Activated CD4-positive, alpha-beta memory T cell treated with anti-CD3 and anti-CD28 coated beads, Interleukin-2, amount 10 ng/mL, durations not matched to agents 7 days and 5 days (primary cell): ENCODE measurements at regions not wholly inside any gene's neighbourhood (a gene's known extent, or its start where the extent isn't known, plus 50 kb on each side); places are given as distances from the start of the nearest gene placed in this dataset.

Experiments
- CTCF ChIA-PET: fragments of 350-600 bp; sonication (Branson Sonifier 250); formaldehyde crosslinking; loops from one replicate; lab custom pipeline; 2021; ENCODE audit warnings: antibody characterized with exemption, inconsistent platforms; lab: Charles Lee
- POLR2A ChIA-PET: fragments of 350-600 bp; sonication (Branson Sonifier 250); formaldehyde crosslinking; loops from one replicate; lab custom pipeline; 2021; ENCODE audit warnings: antibody characterized with exemption; lab: Charles Lee
- DNase-seq: peaks from one replicate; pipeline ENCODE4 v3.0.0-alpha.2; 2020
- H3K27ac Mint-ChIP-seq: one replicate; pipeline ENCODE4 v1.8.0; 2021; ENCODE audit warnings: mild to moderate bottlenecking, mixed read lengths
- H3K27me3 Mint-ChIP-seq: one replicate; pipeline ENCODE4 v1.8.0; 2021; ENCODE audit warnings: mixed read lengths
- H3K36me3 Mint-ChIP-seq: one replicate; pipeline ENCODE4 v1.8.0; 2021; ENCODE audit warnings: low read depth, mixed read lengths
- H3K4me1 Mint-ChIP-seq: one replicate; pipeline ENCODE4 v1.8.0; 2021; ENCODE audit warnings: mixed read lengths
- H3K4me3 Mint-ChIP-seq: one replicate; pipeline ENCODE4 v1.8.0; 2021; ENCODE audit warnings: mild to moderate bottlenecking, mixed read lengths
- H3K9me3 Mint-ChIP-seq: one replicate; pipeline ENCODE4 v1.8.0; 2021; ENCODE audit warnings: mixed read lengths

DNA sequence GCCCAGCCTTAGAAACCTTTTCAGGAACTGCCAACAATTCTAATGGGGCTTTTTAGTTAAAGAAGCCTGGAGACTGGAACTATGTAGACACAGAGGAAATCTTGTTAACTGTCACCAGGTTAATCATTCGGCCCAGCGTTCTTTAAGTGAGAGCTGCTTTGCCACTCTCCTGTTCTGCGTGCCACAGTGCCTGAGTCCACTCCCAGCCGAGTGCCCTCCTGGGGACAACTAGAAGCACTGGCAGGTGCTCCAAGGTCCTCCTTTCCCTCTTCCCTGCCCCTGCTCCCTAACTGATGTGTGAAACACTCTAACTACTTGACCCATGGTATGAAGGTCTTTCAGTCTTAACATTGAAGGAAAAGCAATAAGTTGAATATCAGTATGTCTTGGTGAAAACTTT lies 151.2 kb upstream of the TLL1 start:
- DNase-seq: no peak
- H3K4me1 Mint-ChIP-seq: no peaks in the 10 kb centered on the region
- no peaks in the 10 kb centered on the region for H3K36me3 Mint-ChIP-seq
- no peaks in the 10 kb centered on the region for H3K9me3 Mint-ChIP-seq
- H3K27me3 Mint-ChIP-seq: no peaks in the 10 kb centered on the region
- POLR2A ChIA-PET: no interaction called here
- CTCF ChIA-PET: no interaction called here
- H3K27ac Mint-ChIP-seq: no peak overlapping the region
- H3K4me3 Mint-ChIP-seq: no peak overlapping the region

DNA sequence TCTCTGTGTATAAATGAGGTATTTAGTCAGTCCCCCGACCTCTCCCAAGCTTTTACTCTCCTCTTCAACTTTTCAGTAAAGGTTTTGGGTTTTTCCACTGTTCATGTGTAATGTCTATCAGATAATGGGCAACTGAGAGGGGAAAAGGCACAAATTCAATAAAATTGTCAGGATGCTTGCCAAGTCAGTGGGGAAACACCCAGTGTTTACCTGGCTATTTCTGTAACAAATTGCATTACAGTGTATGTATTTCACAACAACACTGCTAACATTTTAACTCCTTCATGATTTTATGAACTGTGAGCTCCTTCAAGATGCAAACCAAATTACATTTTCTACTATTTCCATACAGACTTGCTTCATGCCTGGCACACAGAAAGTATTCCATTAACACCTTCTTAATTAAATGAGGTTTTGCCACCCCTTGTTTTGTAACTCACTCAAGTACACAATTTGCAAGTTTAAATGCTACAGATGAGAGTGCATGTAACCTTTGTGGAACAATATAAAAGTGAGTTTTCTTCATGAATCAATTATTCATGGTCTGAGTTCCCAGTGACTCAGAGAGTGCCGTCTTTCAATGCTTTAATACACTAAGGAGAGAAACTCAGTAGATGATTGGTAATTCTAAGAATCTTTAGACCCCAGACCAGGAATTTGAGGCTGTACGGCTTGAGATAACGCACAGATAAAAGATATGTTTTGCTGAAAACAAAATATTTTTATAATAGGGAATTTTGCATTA lies 149.8 kb upstream of the TLL1 start:
- no peak overlapping the region for H3K27ac Mint-ChIP-seq
- no peaks in the 10 kb centered on the region for H3K36me3 Mint-ChIP-seq
- no peaks in the 10 kb centered on the region for H3K27me3 Mint-ChIP-seq
- H3K9me3 Mint-ChIP-seq: no peaks in the 10 kb centered on the region
- ChIA-PET CTCF (no interaction called here), POLR2A (no interaction called here)
- DNase-seq: no peak
- no peaks in the 10 kb centered on the region for H3K4me1 Mint-ChIP-seq
- no peak overlapping the region for H3K4me3 Mint-ChIP-seq

DNA sequence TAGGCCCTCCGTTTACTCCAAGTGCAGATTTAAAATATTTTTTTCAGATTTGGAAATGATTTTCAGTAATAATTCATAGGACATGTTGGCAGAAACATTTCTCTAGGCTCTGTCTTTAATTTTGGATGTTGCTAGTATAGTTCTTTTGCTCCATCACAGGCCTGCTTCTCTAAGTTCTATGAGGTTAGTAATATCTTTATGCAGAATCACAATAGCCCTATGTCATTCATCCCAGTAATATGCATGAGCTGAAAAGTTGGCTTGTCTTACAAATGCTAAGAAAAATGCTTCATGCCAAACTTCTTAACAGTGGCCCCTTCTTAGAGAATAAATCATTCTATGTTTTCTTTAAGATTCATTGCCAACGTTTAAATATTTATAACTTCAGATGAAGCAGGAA lies 148.3 kb upstream of the TLL1 start:
- no peak for DNase-seq
- H3K27ac Mint-ChIP-seq: no peak overlapping the region
- no peaks in the 10 kb centered on the region for H3K4me1 Mint-ChIP-seq
- POLR2A ChIA-PET: no interaction called here
- H3K9me3 Mint-ChIP-seq: no peaks in the 10 kb centered on the region
- CTCF ChIA-PET: no interaction called here
- no peaks in the 10 kb centered on the region for H3K27me3 Mint-ChIP-seq
- no peak overlapping the region for H3K4me3 Mint-ChIP-seq
- H3K36me3 Mint-ChIP-seq: no peaks in the 10 kb centered on the region

DNA sequence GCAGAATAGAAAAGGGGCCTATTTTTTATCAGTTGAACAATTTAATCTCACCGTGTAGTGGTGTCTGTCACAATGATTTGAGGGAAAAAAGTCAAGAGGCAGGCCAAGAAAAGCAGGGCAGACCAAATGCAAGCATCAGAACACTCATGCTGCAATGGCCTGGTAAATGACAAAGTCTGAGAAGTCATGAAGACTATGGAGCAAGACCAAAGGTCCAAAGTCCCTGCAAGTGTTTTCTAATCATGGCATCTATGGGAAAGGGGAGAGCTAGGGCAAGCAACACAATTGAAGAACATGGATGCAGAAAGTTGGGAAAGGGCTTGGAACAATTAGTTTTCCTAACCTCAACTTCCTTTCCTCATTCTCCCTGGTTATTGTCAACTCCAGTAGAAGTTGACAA lies 147.7 kb upstream of the TLL1 start:
- H3K4me3 Mint-ChIP-seq: no peak overlapping the region
- ChIA-PET CTCF (no interaction called here), POLR2A (no interaction called here)
- H3K36me3 Mint-ChIP-seq: no peaks in the 10 kb centered on the region
- H3K9me3 Mint-ChIP-seq: no peaks in the 10 kb centered on the region
- DNase-seq: no peak
- no peak overlapping the region for H3K27ac Mint-ChIP-seq
- no peaks in the 10 kb centered on the region for H3K4me1 Mint-ChIP-seq
- no peaks in the 10 kb centered on the region for H3K27me3 Mint-ChIP-seq

DNA sequence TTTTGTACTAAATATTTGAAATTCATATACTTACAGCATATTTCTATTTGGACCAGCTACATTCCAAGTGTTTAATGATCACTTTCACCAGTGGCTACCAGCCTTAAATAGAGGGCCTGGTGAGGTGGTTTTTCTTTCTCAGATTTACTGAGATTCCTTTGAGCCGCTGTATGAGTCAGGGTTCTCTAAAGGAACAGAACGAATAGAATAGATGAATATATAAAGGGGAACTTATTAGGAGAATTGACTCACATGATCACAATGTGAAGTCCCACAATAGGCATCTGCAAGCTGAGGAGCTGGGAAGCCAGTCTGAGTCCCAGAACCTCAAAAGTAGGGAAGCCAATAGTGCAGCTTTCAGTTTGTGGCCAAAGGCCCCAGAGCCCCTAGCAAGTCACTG lies 146.2 kb upstream of the TLL1 start:
- POLR2A ChIA-PET: no interaction called here
- H3K4me3 Mint-ChIP-seq: no peak overlapping the region
- no peak for DNase-seq
- no peaks in the 10 kb centered on the region for H3K27me3 Mint-ChIP-seq
- no peaks in the 10 kb centered on the region for H3K4me1 Mint-ChIP-seq
- CTCF ChIA-PET: no interaction called here
- no peaks in the 10 kb centered on the region for H3K9me3 Mint-ChIP-seq
- no peaks in the 10 kb centered on the region for H3K36me3 Mint-ChIP-seq
- no peak overlapping the region for H3K27ac Mint-ChIP-seq

DNA sequence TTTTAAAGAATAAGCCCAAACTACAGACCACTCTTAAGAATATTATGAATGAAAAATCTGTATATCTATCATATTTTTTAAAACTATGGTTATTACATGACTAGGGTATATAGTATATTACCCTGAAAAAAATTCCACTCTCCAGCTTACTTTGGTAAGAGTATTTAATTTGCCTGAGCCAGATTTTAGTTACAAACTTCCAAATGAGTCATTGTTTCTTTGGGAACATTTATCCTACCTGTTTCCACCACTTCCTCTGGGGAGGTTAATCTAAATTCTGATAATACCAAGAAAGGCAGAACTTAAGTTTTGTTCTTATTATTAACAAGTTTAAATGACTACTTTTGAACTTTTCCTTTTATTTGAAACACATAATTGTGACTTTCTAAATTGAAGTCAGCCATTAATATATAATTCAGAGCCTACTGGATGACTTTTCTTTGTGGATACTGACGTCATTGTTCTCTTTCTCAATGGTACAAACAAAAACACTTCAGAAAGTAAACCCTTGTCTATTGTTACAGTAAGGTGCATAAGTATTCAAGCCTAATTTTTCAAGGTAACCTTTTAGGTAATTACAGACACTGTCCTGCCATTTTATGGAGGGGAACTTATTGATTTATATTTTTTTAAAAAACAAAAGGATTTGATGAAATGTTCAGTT lies 135.6 kb upstream of the TLL1 start:
- CTCF ChIA-PET: no interaction called here
- Mint-ChIP-seq H3K27ac (no peak overlapping the region), H3K36me3 (no peaks in the 10 kb centered on the region), H3K9me3 (peaks cover 3% of the 10 kb centered on the region), H3K27me3 (no peaks in the 10 kb centered on the region), H3K4me1 (no peaks in the 10 kb centered on the region), H3K4me3 (no peak overlapping the region)
- DNase-seq: no peak
- POLR2A ChIA-PET: no interaction called here

DNA sequence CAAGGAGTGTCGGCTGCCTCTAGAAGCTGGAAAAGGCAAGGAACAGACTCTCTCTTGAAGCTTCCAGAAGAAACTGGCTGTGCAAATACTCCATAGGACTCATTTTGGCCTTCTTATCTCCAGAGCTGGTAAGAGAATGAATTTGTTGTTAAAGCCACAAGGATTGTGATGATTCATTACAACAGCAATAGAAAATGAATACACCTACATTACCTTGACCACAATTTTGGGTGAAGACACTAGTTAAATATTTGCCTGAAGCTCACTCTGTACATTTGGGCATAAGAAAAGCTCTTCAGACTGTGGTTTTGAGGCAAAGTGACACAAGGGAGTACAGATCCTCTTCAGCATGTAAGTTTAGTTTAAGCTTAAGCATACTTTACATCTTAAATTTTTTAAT lies 134.5 kb upstream of the TLL1 start:
- H3K4me3 Mint-ChIP-seq: no peak overlapping the region

DNA sequence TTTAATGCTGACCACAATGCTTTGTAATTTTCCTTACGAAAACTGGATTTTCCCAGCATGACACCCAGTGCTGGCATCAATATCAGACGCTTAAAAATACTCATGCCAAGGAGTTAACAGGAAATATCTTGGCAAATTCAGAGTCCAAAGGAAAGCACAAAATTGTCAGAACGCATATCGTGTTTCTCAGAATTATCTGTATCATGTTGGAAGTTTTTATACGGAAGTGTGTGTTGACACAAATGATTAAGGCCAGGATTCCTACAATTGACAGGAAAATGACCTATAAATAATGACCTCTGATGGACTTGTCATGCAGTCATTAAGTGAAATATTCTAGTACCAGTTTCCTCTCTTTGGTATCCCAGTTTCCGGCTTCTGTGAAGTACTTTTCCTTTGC lies 132.1 kb upstream of the TLL1 start:
- ChIA-PET CTCF (no interaction called here), POLR2A (no interaction called here)
- H3K27ac Mint-ChIP-seq: no peak overlapping the region
- DNase-seq: no peak
- no peak overlapping the region for H3K4me3 Mint-ChIP-seq
- no peaks in the 10 kb centered on the region for H3K4me1 Mint-ChIP-seq
- H3K36me3 Mint-ChIP-seq: no peaks in the 10 kb centered on the region
- no peaks in the 10 kb centered on the region for H3K27me3 Mint-ChIP-seq
- no peaks in the 10 kb centered on the region for H3K9me3 Mint-ChIP-seq

More for the DNA sequence above, 134.5 kb upstream of the TLL1 start:
- ChIA-PET CTCF (no interaction called here), POLR2A (no interaction called here)
- no peaks in the 10 kb centered on the region for H3K4me1 Mint-ChIP-seq
- H3K27ac Mint-ChIP-seq: no peak overlapping the region
- DNase-seq: no peak
- H3K27me3 Mint-ChIP-seq: no peaks in the 10 kb centered on the region
- H3K36me3 Mint-ChIP-seq: no peaks in the 10 kb centered on the region
- H3K9me3 Mint-ChIP-seq: peaks cover 3% of the 10 kb centered on the region

DNA sequence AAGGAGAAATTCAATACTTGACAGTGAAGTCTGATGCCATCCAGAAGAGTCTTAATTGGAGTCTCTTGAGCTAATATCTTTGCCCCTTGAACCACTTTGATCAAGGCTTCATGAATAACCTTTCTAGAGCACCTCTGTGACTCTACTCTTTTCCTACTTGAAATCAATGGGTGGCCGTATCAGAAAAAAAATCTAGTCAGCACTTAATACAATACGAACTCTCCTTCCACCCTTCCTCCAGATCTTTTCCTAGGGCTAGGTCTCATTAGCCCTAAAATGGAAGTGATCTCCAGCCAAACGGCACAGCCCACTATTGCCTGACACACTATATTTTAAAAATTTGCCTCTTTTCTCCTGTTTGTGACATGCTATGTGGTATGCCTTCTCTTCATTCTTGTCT lies 129.6 kb upstream of the TLL1 start:
- H3K27me3 Mint-ChIP-seq: no peaks in the 10 kb centered on the region
- no peaks in the 10 kb centered on the region for H3K9me3 Mint-ChIP-seq
- ChIA-PET CTCF (no interaction called here), POLR2A (no interaction called here)
- no peak overlapping the region for H3K4me3 Mint-ChIP-seq
- no peaks in the 10 kb centered on the region for H3K4me1 Mint-ChIP-seq
- no peak for DNase-seq
- no peaks in the 10 kb centered on the region for H3K36me3 Mint-ChIP-seq
- H3K27ac Mint-ChIP-seq: no peak overlapping the region

DNA sequence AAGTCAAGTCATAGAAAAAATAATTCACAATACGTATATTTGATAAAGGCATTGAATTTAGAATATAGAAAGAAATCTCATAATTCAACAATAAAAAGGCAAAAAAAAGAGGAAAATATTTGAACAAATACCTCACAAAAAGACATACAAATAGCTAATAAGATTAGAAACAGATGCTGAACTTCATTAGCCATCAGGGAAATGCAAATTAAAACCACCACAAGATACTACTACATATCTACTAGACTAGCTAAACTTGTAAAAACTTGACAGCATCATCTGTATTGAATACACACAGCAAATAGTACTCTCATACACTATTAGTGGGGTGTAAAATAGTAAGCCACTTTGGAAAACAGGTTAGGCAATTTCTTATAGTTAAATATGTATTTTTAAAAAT lies 128.7 kb upstream of the TLL1 start:
- Mint-ChIP-seq H3K36me3 (no peaks in the 10 kb centered on the region), H3K4me3 (no peak overlapping the region), H3K9me3 (no peaks in the 10 kb centered on the region), H3K4me1 (no peaks in the 10 kb centered on the region), H3K27me3 (no peaks in the 10 kb centered on the region), H3K27ac (no peak overlapping the region)
- DNase-seq: no peak
- ChIA-PET CTCF (no interaction called here), POLR2A (no interaction called here)

DNA sequence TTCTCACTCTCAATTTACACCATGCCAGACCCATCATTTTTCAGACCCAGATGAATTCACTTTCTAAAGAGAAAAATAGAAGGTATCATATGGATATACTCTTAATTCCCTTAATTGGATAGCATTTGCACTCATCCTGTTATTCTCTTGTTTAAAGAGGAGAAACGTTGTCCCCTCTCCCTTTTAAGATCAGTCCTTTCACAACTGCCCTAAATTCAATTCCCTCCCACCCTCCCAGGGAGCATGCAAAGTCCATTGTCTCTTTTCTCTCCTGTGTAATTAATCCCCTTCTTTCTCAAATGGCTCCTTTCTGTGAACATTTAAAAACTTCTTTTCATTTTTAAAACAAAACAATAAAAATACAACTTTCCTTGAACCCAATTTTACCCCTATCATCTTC lies 124.7 kb upstream of the TLL1 start:
- ChIA-PET CTCF (no interaction called here), POLR2A (no interaction called here)
- H3K9me3 Mint-ChIP-seq: no peaks in the 10 kb centered on the region
- no peaks in the 10 kb centered on the region for H3K4me1 Mint-ChIP-seq
- H3K27me3 Mint-ChIP-seq: no peaks in the 10 kb centered on the region
- no peak overlapping the region for H3K4me3 Mint-ChIP-seq
- DNase-seq: no peak
- H3K27ac Mint-ChIP-seq: no peak overlapping the region
- H3K36me3 Mint-ChIP-seq: no peaks in the 10 kb centered on the region

DNA sequence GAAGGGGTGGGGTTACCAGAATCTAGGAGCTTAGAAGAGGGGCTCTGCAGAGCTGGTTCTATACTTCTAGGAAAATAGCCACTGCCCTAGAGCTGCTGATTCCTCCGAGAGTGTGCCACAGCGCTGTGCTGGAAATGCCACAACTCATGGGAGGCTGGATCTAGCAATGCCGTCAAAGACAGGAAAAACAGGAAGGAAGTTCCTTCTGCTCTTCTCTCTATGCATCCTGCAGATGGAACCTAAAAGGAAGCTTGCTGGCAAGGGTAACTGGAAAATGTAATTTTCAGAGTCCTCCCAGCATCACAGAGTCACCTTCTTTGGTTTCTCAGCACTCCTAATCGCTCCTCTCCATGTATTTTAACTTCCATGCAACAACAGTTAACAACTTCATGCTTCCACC lies 121.2 kb upstream of the TLL1 start:
- Mint-ChIP-seq H3K27me3 (no peaks in the 10 kb centered on the region), H3K9me3 (peaks cover 3% of the 10 kb centered on the region), H3K36me3 (no peaks in the 10 kb centered on the region), H3K4me1 (no peaks in the 10 kb centered on the region), H3K27ac (no peak overlapping the region), H3K4me3 (no peak overlapping the region)
- DNase-seq: no peak
- ChIA-PET CTCF (no interaction called here), POLR2A (no interaction called here)

DNA sequence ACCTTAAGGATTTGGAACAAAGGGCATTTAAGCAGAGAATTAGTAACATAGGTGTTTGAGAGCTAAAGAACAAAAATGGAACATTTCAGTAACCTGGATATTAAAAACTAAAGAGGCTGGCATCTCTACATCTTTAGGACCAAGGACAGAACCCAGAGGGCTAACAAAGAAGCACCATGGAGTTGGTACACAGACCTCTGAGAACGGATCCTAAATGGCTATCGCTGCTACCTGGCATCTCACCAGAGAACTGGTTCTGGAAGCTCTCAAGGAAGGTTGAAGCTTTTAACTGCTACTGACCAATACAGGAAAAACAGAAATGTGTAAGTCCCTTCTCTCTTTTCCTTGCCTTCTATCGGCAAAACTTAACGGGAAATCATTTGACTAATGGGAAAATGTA lies 118.4 kb upstream of the TLL1 start:
- H3K36me3 Mint-ChIP-seq: no peaks in the 10 kb centered on the region
- H3K4me3 Mint-ChIP-seq: no peak overlapping the region
- CTCF ChIA-PET: no interaction called here
- DNase-seq: no peak
- H3K9me3 Mint-ChIP-seq: peaks cover 3% of the 10 kb centered on the region
- H3K27ac Mint-ChIP-seq: no peak overlapping the region
- H3K4me1 Mint-ChIP-seq: no peaks in the 10 kb centered on the region
- H3K27me3 Mint-ChIP-seq: no peaks in the 10 kb centered on the region
- POLR2A ChIA-PET: no interaction called here

DNA sequence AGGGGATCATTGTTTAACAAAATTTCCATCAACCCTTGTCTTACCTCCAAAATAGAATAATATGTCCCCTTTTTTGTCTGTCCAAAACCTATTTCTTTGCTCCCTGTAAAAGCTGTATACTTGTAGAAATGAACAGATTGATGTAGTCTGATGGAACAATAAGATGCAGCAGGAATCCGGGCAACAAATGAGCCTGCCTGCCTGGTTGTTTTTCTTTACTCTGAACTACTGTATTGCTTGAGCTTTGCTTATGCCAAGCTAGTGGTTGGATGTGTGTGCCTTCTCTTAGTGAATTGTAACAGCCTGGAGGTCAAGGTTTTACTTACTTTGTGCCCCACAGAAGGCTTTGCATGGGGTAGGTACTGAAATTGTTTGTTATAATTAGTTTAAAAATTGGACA lies 116.2 kb upstream of the TLL1 start:
- H3K27me3 Mint-ChIP-seq: no peaks in the 10 kb centered on the region

More for the DNA sequence above, 116.2 kb upstream of the TLL1 start:
- Mint-ChIP-seq H3K36me3 (no peaks in the 10 kb centered on the region), H3K4me3 (no peak overlapping the region), H3K4me1 (no peaks in the 10 kb centered on the region), H3K27ac (no peak overlapping the region), H3K9me3 (peaks cover 3% of the 10 kb centered on the region)
- POLR2A ChIA-PET: no interaction called here
- CTCF ChIA-PET: no interaction called here
- DNase-seq: no peak
